GM06990 (cell line): ENCODE measurements at regions not wholly inside any gene's neighbourhood (a gene's known extent, or its start where the extent isn't known, plus 50 kb on each side); places are given as distances from the start of the nearest gene placed in this dataset.

Experiments used
- DNase-seq: peaks from one replicate; pipeline ENCODE4 v3.0.0-alpha.2; 2011; ENCODE audit not compliant: insufficient read length; ENCODE audit errors: extremely low read depth
- H3K27me3 ChIP-seq: replicated peaks from 2 replicates; pipeline ENCODE4 v1.6.0; 2011; ENCODE audit warnings: low read length; ENCODE audit not compliant: control insufficient read depth, insufficient read depth
- H3K36me3 ChIP-seq: 2 replicates; pipeline ENCODE4 v1.5.1; 2011; ENCODE audit warnings: low read length; ENCODE audit not compliant: control insufficient read depth, insufficient read depth
- H3K4me3 ChIP-seq: replicated peaks from 2 replicates; pipeline ENCODE4 v1.5.1; 2011; ENCODE audit warnings: low read depth, mild to moderate bottlenecking, control low read depth, low read length
- CTCF ChIP-seq: IDR thresholded peaks from 2 replicates; pipeline ENCODE4 v1.5.1; 2011; ENCODE audit warnings: low read length, control low read depth, mild to moderate bottlenecking, inconsistent platforms; ENCODE audit not compliant: insufficient read depth, poor library complexity, severe bottlenecking

- no peaks in the 10 kb centered on the region for H3K36me3 ChIP-seq
- no peak for DNase-seq
- no peaks in the 10 kb centered on the region for H3K27me3 ChIP-seq
- H3K4me3 ChIP-seq = no peak overlapping the region
- no peak for TF ChIP-seq CTCF
Measured at GRCh38 chr3:25870452-25870851, 80.6 kb downstream of the OXSM start.

GRCh38 chr3:25872200-25872877, 82.4 kb downstream of the OXSM start:
- no peak for TF ChIP-seq CTCF
- peak; percentile 29 for DNase-seq
- Histone ChIP-seq H3K4me3 (no peak overlapping the region), H3K36me3 (no peaks in the 10 kb centered on the region), H3K27me3 (no peaks in the 10 kb centered on the region)

GRCh38 chr3:25883492-25883891, 93.6 kb downstream of the OXSM start:
- DNase-seq = no peak
- TF ChIP-seq CTCF = no peak
- Histone ChIP-seq H3K36me3 (no peaks in the 10 kb centered on the region), H3K4me3 (no peak overlapping the region), H3K27me3 (no peaks in the 10 kb centered on the region; the same call in 1 of the 2 replicates)

- TF ChIP-seq CTCF = no peak
- Histone ChIP-seq H3K4me3 (no peak overlapping the region), H3K36me3 (no peaks in the 10 kb centered on the region), H3K27me3 (no peaks in the 10 kb centered on the region; the same call in 1 of the 2 replicates)
- DNase-seq = no peak
Measured at GRCh38 chr3:25884981-25885380, 95.1 kb downstream of the OXSM start.

- no peaks in the 10 kb centered on the region; the same call in 1 of the 2 replicates for H3K27me3 ChIP-seq
- no peak for DNase-seq
- no peak overlapping the region for H3K4me3 ChIP-seq
Measured at GRCh38 chr3:25885544-25885943, 95.7 kb downstream of the OXSM start.

More at GRCh38 chr3:25885544-25885943, 95.7 kb downstream of the OXSM start:
- no peaks in the 10 kb centered on the region for H3K36me3 ChIP-seq
- no peak for TF ChIP-seq CTCF
